ENCODE measurements at regions not wholly inside any gene's neighbourhood (a gene's known extent, or its start where the extent isn't known, plus 50 kb on each side); places are given as distances from the start of the nearest gene placed in this dataset.
"Not testable (repeated sequence)": the region's sequence is repeated elsewhere in the genome, so short reads cannot be mapped to it uniquely, and the experiment has no call there.

DNA sequence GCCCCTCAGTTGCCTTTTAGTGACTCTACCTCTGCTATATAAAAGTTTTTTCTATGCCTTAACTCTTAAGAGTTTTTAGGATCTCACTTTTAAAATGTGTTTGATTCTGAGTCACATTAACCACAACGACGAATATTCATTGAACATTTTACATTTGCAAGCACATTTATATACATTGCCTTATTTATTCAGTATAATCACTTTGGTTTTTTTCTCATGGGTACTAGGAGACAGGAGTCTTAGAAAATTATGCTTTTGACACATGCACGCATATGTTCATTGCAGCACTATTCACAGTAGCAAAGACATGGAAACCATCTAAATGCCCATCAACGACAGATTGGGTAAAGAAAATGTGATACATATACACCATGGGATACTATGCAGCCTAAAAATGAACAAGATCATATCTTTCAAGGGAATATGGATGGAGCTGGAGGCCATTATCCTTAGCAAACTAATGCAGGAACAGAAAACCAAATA, 236.9 kb upstream of the SPAG17 start:
- no peaks in the 10 kb centered on the region for H3K9me3 ChIP-seq (ENCODE audit: control insufficient read depth, insufficient read depth, low read length)
- no CpG with 5 or more reads among the region's 4 CpGs for WGBS (ENCODE audit: insufficient coverage, insufficient read length)
- no peaks in the 10 kb centered on the region for H3K27me3 ChIP-seq (ENCODE audit: control insufficient read depth, insufficient read depth, low read length)
- no peak overlapping the region for H3K4me3 ChIP-seq (ENCODE audit: low read length)
- no peaks in the 10 kb centered on the region for H3K4me1 ChIP-seq (ENCODE audit: control insufficient read depth, insufficient read depth, low read length)
- H3K27ac ChIP-seq (ENCODE audit: low read length): no peak overlapping the region
- H3K36me3 ChIP-seq (ENCODE audit: control insufficient read depth, insufficient read depth, low read length): no peaks in the 10 kb centered on the region
- DNase-seq (ENCODE audit: low read depth, low spot score): no peak

DNA sequence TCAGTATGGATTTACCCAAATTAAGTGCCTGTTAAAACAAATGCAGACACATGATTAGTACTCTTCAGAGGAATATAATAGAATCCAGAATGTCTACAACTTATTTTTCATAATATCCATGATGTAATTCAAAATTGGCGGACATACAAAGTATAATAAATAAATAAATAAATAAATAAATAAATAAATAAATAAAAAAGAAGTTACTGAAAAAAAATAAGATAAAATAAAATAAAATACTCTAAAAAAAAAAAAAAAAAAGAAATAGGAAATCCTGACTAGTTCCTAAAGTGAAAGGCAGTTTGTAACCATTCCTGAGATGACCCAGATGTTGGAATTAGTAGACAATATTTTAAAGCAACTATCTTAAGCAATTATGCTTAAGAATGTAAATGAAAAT, 219.0 kb upstream of the SPAG17 start:
- no CpG with 5 or more reads among the region's 1 CpG for WGBS (ENCODE audit: insufficient coverage, insufficient read length)
- no peak overlapping the region for H3K4me3 ChIP-seq (ENCODE audit: low read length)
- H3K36me3 ChIP-seq (ENCODE audit: control insufficient read depth, insufficient read depth, low read length): no peaks in the 10 kb centered on the region

DNA sequence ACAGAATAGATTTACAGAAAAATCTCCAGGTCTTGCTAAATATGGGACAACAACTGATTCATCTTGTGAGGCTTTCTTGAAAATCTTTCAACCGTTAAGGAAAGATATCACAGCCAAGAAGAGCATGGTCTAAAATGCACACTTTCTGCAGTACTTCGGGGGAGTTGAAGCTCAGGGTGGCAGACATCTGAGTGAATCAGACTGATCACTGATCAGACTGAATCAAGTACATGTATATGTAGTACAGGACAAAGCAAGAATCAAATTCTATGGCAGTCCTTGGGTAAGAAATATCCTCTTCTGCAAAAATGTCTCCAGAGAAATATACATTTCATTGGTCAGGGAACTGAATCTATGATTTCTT, 212.4 kb upstream of the SPAG17 start:
- DNase-seq (ENCODE audit: low read depth, low spot score): no peak
- no peaks in the 10 kb centered on the region for H3K4me1 ChIP-seq (ENCODE audit: control insufficient read depth, insufficient read depth, low read length)
- H3K27me3 ChIP-seq (ENCODE audit: control insufficient read depth, insufficient read depth, low read length): no peaks in the 10 kb centered on the region
- no peaks in the 10 kb centered on the region for H3K36me3 ChIP-seq (ENCODE audit: control insufficient read depth, insufficient read depth, low read length)
- no peak overlapping the region for H3K27ac ChIP-seq (ENCODE audit: low read length)
- WGBS (ENCODE audit: insufficient coverage, insufficient read length): no CpG with 5 or more reads among the region's 2 CpGs
- no peaks in the 10 kb centered on the region for H3K9me3 ChIP-seq (ENCODE audit: control insufficient read depth, insufficient read depth, low read length)
- H3K4me3 ChIP-seq (ENCODE audit: low read length): no peak overlapping the region

More for the DNA sequence above, 219.0 kb upstream of the SPAG17 start:
- Histone ChIP-seq H3K4me1 (ENCODE audit: control insufficient read depth, insufficient read depth, low read length) (no peaks in the 10 kb centered on the region), H3K9me3 (ENCODE audit: control insufficient read depth, insufficient read depth, low read length) (no peaks in the 10 kb centered on the region), H3K27ac (ENCODE audit: low read length) (no peak overlapping the region), H3K27me3 (ENCODE audit: control insufficient read depth, insufficient read depth, low read length) (no peaks in the 10 kb centered on the region)
- no peak for DNase-seq (ENCODE audit: low read depth, low spot score)

- H3K4me1 ChIP-seq (ENCODE audit: control insufficient read depth, insufficient read depth, low read length): no peaks in the 10 kb centered on the region
- H3K27me3 ChIP-seq (ENCODE audit: control insufficient read depth, insufficient read depth, low read length): no peaks in the 10 kb centered on the region
- no peak for DNase-seq (ENCODE audit: low read depth, low spot score)
- no peaks in the 10 kb centered on the region for H3K36me3 ChIP-seq (ENCODE audit: control insufficient read depth, insufficient read depth, low read length)
- no CpG with 5 or more reads among the region's 4 CpGs for WGBS (ENCODE audit: insufficient coverage, insufficient read length)
- no peak overlapping the region for H3K27ac ChIP-seq (ENCODE audit: low read length)
- H3K9me3 ChIP-seq (ENCODE audit: control insufficient read depth, insufficient read depth, low read length): no peaks in the 10 kb centered on the region
- H3K4me3 ChIP-seq (ENCODE audit: low read length): no peak overlapping the region
Observed at GRCh38 chr1:118396829-118397495, 211.9 kb upstream of the SPAG17 start.

- no peak overlapping the region for H3K27ac ChIP-seq (ENCODE audit: low read length)
- no peaks in the 10 kb centered on the region for H3K27me3 ChIP-seq (ENCODE audit: control insufficient read depth, insufficient read depth, low read length)
- whole genome bisulfite sequencing (ENCODE audit: insufficient coverage, insufficient read length): no CpG with 5 or more reads among the region's 1 CpG
- H3K4me1 ChIP-seq (ENCODE audit: control insufficient read depth, insufficient read depth, low read length): no peaks in the 10 kb centered on the region
- H3K36me3 ChIP-seq (ENCODE audit: control insufficient read depth, insufficient read depth, low read length): no peaks in the 10 kb centered on the region
- H3K4me3 ChIP-seq (ENCODE audit: low read length): no peak overlapping the region
- no peaks in the 10 kb centered on the region for H3K9me3 ChIP-seq (ENCODE audit: control insufficient read depth, insufficient read depth, low read length)
- no peak for DNase-seq (ENCODE audit: low read depth, low spot score)
Observed at GRCh38 chr1:118396279-118396678, 211.3 kb upstream of the SPAG17 start.

- Histone ChIP-seq H3K27ac (ENCODE audit: low read length) (no peak overlapping the region), H3K4me1 (ENCODE audit: control insufficient read depth, insufficient read depth, low read length) (no peaks in the 10 kb centered on the region), H3K27me3 (ENCODE audit: control insufficient read depth, insufficient read depth, low read length) (no peaks in the 10 kb centered on the region), H3K4me3 (ENCODE audit: low read length) (no peak overlapping the region), H3K9me3 (ENCODE audit: control insufficient read depth, insufficient read depth, low read length) (no peaks in the 10 kb centered on the region), H3K36me3 (ENCODE audit: control insufficient read depth, insufficient read depth, low read length) (no peaks in the 10 kb centered on the region)
- no CpG with 5 or more reads among the region's 7 CpGs for WGBS (ENCODE audit: insufficient coverage, insufficient read length)
- no peak for DNase-seq (ENCODE audit: low read depth, low spot score)
Observed at GRCh38 chr1:118395430-118395991, 210.5 kb upstream of the SPAG17 start.

DNA sequence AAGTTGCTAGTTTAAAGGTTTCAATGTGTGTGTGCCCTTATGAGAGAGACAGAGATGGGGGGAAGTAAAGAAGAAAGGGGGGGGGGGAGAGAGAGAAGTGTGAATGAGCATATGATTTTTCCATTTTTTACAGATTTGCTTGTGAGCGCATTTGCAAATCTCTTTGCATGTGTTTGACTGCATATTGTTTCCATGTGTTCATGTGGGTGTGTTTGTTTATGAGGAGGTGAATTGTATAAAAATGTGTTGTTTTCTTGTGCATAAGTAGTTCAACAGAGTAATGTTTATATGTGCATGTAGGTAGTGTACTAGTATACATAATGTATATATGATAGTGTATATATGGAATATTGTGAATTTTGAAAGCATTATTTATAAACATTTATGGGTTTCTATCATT, 205.9 kb upstream of the SPAG17 start:
- no peaks in the 10 kb centered on the region for H3K9me3 ChIP-seq (ENCODE audit: control insufficient read depth, insufficient read depth, low read length)
- no CpG with 5 or more reads among the region's 1 CpG for WGBS (ENCODE audit: insufficient coverage, insufficient read length)
- H3K4me3 ChIP-seq (ENCODE audit: low read length): no peak overlapping the region
- no peaks in the 10 kb centered on the region for H3K27me3 ChIP-seq (ENCODE audit: control insufficient read depth, insufficient read depth, low read length)
- no peaks in the 10 kb centered on the region for H3K4me1 ChIP-seq (ENCODE audit: control insufficient read depth, insufficient read depth, low read length)
- no peak overlapping the region for H3K27ac ChIP-seq (ENCODE audit: low read length)
- no peak for DNase-seq (ENCODE audit: low read depth, low spot score)
- H3K36me3 ChIP-seq (ENCODE audit: control insufficient read depth, insufficient read depth, low read length): no peaks in the 10 kb centered on the region

- Histone ChIP-seq H3K4me1 (ENCODE audit: control insufficient read depth, insufficient read depth, low read length) (no peaks in the 10 kb centered on the region), H3K36me3 (ENCODE audit: control insufficient read depth, insufficient read depth, low read length) (no peaks in the 10 kb centered on the region), H3K4me3 (ENCODE audit: low read length) (no peak overlapping the region), H3K27ac (ENCODE audit: low read length) (no peak overlapping the region), H3K9me3 (ENCODE audit: control insufficient read depth, insufficient read depth, low read length) (no peaks in the 10 kb centered on the region), H3K27me3 (ENCODE audit: control insufficient read depth, insufficient read depth, low read length) (no peaks in the 10 kb centered on the region)
- WGBS (ENCODE audit: insufficient coverage, insufficient read length): no CpG with 5 or more reads among the region's 4 CpGs
- DNase-seq (ENCODE audit: low read depth, low spot score): no peak
Observed at GRCh38 chr1:118388301-118388959, 203.4 kb upstream of the SPAG17 start.

DNA sequence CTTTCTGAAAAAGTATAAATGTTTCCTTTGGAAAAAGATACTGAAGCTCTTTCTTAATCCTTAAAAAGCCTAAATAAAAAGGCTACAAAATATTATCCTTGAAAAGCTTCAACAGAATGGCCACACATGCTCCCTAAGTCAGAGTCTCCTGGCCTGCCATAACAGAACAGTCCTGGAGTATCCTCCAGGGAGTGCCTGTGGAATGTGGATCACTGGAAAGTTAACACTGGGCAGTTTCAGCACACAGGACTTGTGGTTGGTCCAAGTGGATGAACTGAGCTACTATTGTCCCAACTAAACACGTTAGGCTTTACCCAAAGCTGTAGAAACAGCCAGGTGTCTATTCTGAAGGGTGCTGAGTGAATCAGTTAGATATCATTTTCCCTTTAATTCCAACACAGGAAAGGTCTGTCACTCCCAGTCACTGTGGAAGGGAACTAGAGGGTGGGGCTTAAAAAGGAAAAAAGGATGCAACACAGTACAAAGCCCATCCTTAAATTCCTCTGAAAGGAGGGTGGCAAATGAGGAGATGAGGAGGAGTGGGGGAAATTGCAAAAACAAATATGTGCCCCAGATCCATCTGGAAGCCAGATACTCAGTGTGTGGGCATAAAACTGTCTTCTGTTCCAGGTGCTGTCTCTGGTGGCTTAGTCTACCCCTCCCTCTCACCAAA, 196.3 kb upstream of the SPAG17 start:
- WGBS (ENCODE audit: insufficient coverage, insufficient read length): no CpG with 5 or more reads among the region's 1 CpG
- H3K9me3 ChIP-seq (ENCODE audit: control insufficient read depth, insufficient read depth, low read length): no peaks in the 10 kb centered on the region
- H3K4me1 ChIP-seq (ENCODE audit: control insufficient read depth, insufficient read depth, low read length): no peaks in the 10 kb centered on the region
- H3K4me3 ChIP-seq (ENCODE audit: low read length): no peak overlapping the region
- no peak for DNase-seq (ENCODE audit: low read depth, low spot score)
- no peaks in the 10 kb centered on the region for H3K27me3 ChIP-seq (ENCODE audit: control insufficient read depth, insufficient read depth, low read length)
- no peak overlapping the region for H3K27ac ChIP-seq (ENCODE audit: low read length)
- H3K36me3 ChIP-seq (ENCODE audit: control insufficient read depth, insufficient read depth, low read length): no peaks in the 10 kb centered on the region

- H3K36me3 ChIP-seq (ENCODE audit: control insufficient read depth, insufficient read depth, low read length); H3K4me1 ChIP-seq (ENCODE audit: control insufficient read depth, insufficient read depth, low read length); H3K4me3 ChIP-seq (ENCODE audit: low read length); DNase-seq (ENCODE audit: low read depth, low spot score); H3K9me3 ChIP-seq (ENCODE audit: control insufficient read depth, insufficient read depth, low read length); H3K27me3 ChIP-seq (ENCODE audit: control insufficient read depth, insufficient read depth, low read length); H3K27ac ChIP-seq (ENCODE audit: low read length): not testable (repeated sequence)
- WGBS (ENCODE audit: insufficient coverage, insufficient read length): no CpG with 5 or more reads among the region's 2 CpGs
Observed at GRCh38 chr1:118377183-118377582, 192.2 kb upstream of the SPAG17 start.
